Duodenal mucosa (tissue), 2 donors: ENCODE measurements at regions not wholly inside any gene's neighbourhood (a gene's known extent, or its start where the extent isn't known, plus 50 kb on each side); places are given as distances from the start of the nearest gene placed in this dataset.
"Not testable (repeated sequence)": the region's sequence is repeated elsewhere in the genome, so short reads cannot be mapped to it uniquely, and the experiment has no call there.

Experiments used
- H3K27ac ChIP-seq: one replicate; pipeline ENCODE4 v1.7.0; 2013; ENCODE audit warnings: low read depth, low read length
- H3K27me3 ChIP-seq, 2 donors: one replicate each; pipeline ENCODE4 v1.7.0; 2013; ENCODE audit warnings: low read length in 2 of 2, control low read depth in 1 of 2; ENCODE audit not compliant: insufficient read depth in 2 of 2, control insufficient read depth in 1 of 2
- H3K36me3 ChIP-seq, 2 donors: one replicate each; pipeline ENCODE4 v1.7.0; 2013; ENCODE audit warnings: low read length in 2 of 2, control low read depth in 1 of 2; ENCODE audit not compliant: insufficient read depth in 2 of 2, control insufficient read depth in 1 of 2
- H3K4me1 ChIP-seq, 2 donors: one replicate each; pipeline ENCODE4 v1.7.0; 2013; ENCODE audit warnings: low read length in 2 of 2, control low read depth in 1 of 2; ENCODE audit not compliant: insufficient read depth in 2 of 2, control insufficient read depth in 1 of 2
- H3K4me3 ChIP-seq, 2 donors: one replicate each; pipeline ENCODE4 v1.7.0; 2013; ENCODE audit warnings: low read length in 2 of 2, low read depth in 1 of 2
- H3K9ac ChIP-seq, 2 donors: one replicate each; pipeline ENCODE4 v1.7.0; 2013; ENCODE audit warnings: low read length in 2 of 2, low read depth in 1 of 2
- H3K9me3 ChIP-seq, 2 donors: one replicate each; pipeline ENCODE4 v1.7.0; 2013; ENCODE audit warnings: low read length in 2 of 2, control low read depth in 1 of 2; ENCODE audit not compliant: control insufficient read depth in 1 of 2

DNA sequence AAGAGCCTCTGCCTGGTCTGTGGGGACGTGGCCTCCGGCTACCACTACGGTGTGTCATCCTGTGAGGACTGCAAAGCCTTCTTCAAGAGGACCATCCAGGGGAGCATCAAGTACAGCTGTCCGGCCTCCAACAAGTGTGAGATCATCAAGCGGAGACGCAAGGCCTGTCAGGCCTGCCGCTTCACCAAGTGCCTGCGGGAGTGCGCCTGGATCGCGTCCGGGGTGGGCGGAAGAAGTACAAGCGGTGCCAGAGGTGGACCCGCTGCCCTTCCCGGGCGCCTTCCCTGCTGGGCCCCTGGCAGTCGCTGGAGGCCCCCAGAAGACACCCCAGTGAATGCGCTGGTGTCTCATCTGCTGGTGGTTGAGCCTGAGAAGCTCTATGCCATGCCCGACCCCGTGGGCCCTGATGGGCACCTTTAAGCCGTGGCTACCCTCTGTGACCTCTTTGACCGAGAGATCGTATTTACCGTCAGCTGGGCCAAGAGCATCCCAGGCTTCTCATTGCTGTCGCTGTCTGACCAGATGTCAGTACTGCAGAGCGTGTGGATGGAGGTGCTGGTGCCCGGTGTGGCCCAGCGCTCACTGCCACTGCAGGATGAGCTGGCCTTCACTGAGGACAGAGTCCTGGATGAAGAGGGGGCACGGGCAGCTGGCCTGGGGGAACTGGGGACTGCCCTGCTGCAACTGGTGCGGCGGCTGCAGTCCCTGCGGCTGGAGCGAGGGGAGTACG, 84.3 kb downstream of the MRPL57 start:
- not testable (repeated sequence) for H3K27me3 ChIP-seq, H3K9ac ChIP-seq, H3K4me1 ChIP-seq, H3K4me3 ChIP-seq, H3K36me3 ChIP-seq, H3K9me3 ChIP-seq, H3K27ac ChIP-seq

- not testable (repeated sequence) for H3K4me1 ChIP-seq, H3K36me3 ChIP-seq, H3K27ac ChIP-seq, H3K27me3 ChIP-seq, H3K9me3 ChIP-seq, H3K4me3 ChIP-seq, H3K9ac ChIP-seq
These were observed 85.2 kb downstream of the MRPL57 start for GRCh38 chr13:21261487-21262216.

DNA sequence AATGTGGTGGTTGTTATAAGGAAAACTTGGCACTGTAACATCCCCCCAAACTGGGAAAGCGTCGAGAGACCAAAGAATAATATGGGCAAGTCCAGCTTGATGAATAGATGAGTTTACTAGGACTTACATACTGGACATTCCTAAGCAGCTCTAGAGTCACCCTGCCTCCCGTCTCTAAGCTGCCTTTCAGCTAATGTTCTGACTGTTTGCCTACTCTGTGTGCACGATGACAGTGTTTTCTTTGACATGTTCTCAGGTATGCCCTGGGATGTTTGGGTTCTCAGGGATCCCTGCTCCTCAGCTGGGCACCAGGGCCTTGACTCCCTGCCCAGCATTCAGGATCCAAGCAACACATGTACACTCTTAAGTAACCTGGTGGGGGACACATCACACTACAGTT, 87.5 kb downstream of the MRPL57 start:
- not testable (repeated sequence) for H3K27ac ChIP-seq, H3K4me1 ChIP-seq

DNA sequence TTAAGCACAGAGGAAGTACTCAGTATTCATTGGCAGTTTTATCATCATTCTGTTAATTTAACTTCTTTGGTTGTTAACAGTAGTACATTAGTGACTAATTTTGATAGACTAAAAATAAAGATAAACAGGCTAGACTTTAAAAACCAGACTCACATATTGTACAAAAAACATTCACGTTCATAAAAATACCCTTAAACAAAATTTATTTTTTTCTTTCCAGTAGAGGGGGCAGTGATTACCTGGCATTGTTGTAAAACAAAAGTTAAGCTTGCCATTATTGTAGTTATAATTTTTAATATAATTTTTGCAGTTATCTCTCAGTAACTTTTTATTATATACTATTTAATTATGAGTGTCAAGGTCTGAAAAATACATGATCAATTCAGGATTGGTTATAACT, 92.0 kb downstream of the MRPL57 start:
- H3K36me3 ChIP-seq, H3K27me3 ChIP-seq, H3K4me1 ChIP-seq, H3K4me3 ChIP-seq, H3K27ac ChIP-seq, H3K9me3 ChIP-seq, H3K9ac ChIP-seq: not testable (repeated sequence)

More for the DNA sequence above, 87.5 kb downstream of the MRPL57 start:
- not testable (repeated sequence) for H3K9me3 ChIP-seq, H3K9ac ChIP-seq, H3K36me3 ChIP-seq, H3K4me3 ChIP-seq, H3K27me3 ChIP-seq

GRCh38 chr13:21272439-21272838, 96.0 kb downstream of the MRPL57 start:
- H3K27ac ChIP-seq, H3K9ac ChIP-seq, H3K27me3 ChIP-seq, H3K36me3 ChIP-seq, H3K4me3 ChIP-seq, H3K4me1 ChIP-seq, H3K9me3 ChIP-seq: not testable (repeated sequence)

- not testable (repeated sequence) for H3K27ac ChIP-seq, H3K9ac ChIP-seq, H3K4me1 ChIP-seq, H3K36me3 ChIP-seq, H3K27me3 ChIP-seq, H3K9me3 ChIP-seq, H3K4me3 ChIP-seq
These were observed 98.0 kb downstream of the MRPL57 start for GRCh38 chr13:21274457-21274856.

DNA sequence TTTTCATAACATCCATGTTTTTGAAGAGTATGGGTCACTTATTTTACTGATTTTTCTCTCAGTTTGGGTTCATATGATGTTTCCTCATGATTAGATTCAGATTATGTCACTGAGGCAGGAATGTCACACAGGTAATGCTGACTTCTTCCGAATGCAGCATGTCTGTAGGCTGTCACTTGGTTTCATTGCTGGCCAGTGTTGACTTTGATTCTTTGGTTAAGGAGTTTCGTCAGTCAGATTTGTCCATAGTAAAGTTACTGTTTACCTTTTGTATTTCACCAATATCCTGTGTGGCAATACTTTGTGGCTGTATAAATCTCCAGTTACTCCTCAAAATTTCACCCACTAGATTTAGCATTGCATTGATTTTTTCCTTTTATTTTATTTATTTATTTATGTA, 105.6 kb downstream of the MRPL57 start:
- no peaks in the 10 kb centered on the region for H3K9me3 ChIP-seq
- no peak overlapping the region for H3K4me3 ChIP-seq
- no peaks in the 10 kb centered on the region for H3K4me1 ChIP-seq
- H3K9ac ChIP-seq, result no peak overlapping the region
- no peaks in the 10 kb centered on the region for H3K36me3 ChIP-seq
- H3K27me3 ChIP-seq, result no peaks in the 10 kb centered on the region
- H3K27ac ChIP-seq, result no peak overlapping the region

DNA sequence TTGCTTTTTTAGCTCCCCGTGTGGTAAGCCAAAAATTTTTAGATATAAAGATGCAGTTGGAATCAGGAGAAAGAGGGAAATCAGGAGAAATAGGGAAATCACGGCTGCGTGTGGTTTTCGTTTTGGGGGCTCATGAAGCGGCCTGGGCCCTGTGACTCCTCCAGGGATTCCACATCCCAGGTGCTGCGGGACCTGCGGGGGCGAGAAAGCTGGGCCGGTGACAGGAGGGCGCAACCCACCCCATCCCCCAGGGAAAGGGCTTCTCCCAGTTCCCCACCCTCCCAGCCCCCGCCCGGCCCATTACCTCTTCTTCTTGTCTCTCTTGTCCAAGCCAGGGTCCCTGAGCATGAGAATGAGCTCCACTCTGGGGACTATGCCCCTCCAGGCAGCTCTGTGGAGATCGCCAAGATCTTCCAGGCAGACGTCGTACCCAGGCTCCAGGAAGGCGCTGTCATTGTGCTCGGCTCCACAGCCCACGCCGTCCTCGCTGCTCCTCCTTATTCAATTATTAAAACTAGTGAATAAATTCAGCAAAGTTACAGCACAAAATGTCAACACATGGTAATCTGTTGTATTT, 111.0 kb downstream of the MRPL57 start:
- no peaks in the 10 kb centered on the region for H3K9me3 ChIP-seq
- H3K4me3 ChIP-seq, result no peak overlapping the region
- H3K4me1 ChIP-seq, result no peaks in the 10 kb centered on the region
- H3K36me3 ChIP-seq, result no peaks in the 10 kb centered on the region
- no peaks in the 10 kb centered on the region for H3K27me3 ChIP-seq
- no peak overlapping the region for H3K27ac ChIP-seq
- no peak overlapping the region for H3K9ac ChIP-seq

DNA sequence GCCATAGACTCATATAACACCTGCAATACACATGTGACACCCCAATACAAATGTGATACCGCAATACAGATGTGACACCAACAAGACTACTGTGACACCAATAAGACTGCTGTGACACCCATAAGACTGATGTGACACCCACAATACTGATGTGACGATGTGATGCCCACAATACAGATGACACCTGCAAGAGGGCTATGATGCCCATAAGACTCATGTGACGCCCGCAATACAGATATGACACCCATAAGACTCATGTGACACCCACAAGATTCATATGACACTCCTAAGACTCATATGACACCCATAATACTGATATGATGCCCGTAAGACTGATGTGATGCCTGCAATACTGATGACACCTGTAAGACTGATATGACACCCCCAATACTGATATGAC, 113.0 kb downstream of the MRPL57 start:
- Histone ChIP-seq H3K4me3 (no peak overlapping the region), H3K27ac (no peak overlapping the region), H3K9ac (no peak overlapping the region), H3K36me3 (no peaks in the 10 kb centered on the region), H3K9me3 (no peaks in the 10 kb centered on the region), H3K4me1 (no peaks in the 10 kb centered on the region), H3K27me3 (no peaks in the 10 kb centered on the region)

DNA sequence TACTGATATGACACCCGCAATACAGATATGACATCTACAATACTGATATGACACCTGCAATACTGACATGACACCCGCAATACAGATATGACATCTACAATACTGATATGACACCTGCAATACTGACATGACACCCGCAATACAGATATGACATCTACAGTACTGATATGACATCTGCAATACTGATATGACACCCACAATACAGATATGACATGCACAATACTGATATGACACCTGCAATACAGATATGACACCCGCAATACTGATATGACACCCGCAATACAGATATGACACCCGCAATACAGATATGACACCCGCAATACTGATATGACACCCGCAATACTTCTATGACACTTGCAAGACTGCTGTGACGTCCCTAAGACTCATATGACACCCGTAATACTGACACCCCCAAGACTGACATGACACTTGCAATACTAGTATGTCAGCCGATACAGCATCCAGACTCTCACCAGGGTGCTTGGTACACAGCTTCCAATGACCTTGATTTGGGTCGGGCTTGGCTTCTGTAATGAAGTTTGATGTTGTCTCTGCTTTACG, 114.1 kb downstream of the MRPL57 start:
- H3K4me3 ChIP-seq, H3K27ac ChIP-seq, H3K4me1 ChIP-seq: not testable (repeated sequence)

More for the DNA sequence above, 114.1 kb downstream of the MRPL57 start:
- H3K27me3 ChIP-seq, H3K9ac ChIP-seq, H3K9me3 ChIP-seq, H3K36me3 ChIP-seq: not testable (repeated sequence)
